Stimulated activated CD4-positive, alpha-beta T cell treated with anti-CD3 and anti-CD28 coated beads, Interleukin-4, amount 100 ng/mL, for 24 hours (primary cell): ENCODE measurements at regions not wholly inside any gene's neighbourhood (a gene's known extent, or its start where the extent isn't known, plus 50 kb on each side); places are given as distances from the start of the nearest gene placed in this dataset.
"Not testable (repeated sequence)": the region's sequence is repeated elsewhere in the genome, so short reads cannot be mapped to it uniquely, and the experiment has no call there.

Experiments used
- DNase-seq: peaks from one replicate; pipeline ENCODE4 v3.0.0-alpha.2; 2020

DNA sequence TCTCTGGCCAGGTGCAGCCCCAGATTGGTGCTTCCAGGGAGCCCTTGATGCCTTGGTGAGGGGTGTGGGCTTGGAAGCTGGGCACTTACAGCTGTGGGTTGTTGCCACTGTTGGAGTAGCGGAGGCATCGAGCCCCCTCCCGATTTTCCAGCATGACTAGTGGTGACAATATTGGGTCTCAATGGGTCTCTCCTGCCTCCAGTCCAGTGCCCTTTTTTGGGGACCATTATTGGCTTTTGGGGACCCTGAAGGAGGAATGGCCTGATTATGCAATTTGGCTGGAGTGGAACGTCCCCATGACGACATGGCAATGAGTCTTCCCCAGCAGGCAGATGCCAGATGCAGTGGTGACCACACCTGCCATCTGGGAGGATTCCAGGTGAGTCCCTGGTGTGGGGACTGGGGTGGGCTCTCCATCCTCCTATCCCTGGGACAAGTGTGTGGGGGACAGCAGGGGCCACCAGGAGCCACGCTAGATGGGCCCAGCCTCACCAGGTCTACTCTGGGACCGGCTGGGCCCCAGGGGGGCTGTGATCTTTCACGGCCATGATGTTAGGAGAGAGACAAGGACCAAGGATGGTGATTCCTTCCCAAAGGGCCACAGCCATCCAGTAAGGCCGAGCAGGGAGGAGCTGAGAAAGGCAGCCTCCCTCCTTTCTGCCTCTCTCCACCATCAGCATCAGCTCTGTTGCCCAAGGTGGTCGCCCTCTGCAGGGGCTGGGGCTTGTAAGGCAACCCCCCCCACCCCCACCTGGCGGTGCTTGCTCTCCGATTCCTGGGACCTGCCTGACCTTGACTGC lies 196.8 kb downstream of the GOLGA6L6 start:
- DNase-seq, result peak; percentile 3

DNA sequence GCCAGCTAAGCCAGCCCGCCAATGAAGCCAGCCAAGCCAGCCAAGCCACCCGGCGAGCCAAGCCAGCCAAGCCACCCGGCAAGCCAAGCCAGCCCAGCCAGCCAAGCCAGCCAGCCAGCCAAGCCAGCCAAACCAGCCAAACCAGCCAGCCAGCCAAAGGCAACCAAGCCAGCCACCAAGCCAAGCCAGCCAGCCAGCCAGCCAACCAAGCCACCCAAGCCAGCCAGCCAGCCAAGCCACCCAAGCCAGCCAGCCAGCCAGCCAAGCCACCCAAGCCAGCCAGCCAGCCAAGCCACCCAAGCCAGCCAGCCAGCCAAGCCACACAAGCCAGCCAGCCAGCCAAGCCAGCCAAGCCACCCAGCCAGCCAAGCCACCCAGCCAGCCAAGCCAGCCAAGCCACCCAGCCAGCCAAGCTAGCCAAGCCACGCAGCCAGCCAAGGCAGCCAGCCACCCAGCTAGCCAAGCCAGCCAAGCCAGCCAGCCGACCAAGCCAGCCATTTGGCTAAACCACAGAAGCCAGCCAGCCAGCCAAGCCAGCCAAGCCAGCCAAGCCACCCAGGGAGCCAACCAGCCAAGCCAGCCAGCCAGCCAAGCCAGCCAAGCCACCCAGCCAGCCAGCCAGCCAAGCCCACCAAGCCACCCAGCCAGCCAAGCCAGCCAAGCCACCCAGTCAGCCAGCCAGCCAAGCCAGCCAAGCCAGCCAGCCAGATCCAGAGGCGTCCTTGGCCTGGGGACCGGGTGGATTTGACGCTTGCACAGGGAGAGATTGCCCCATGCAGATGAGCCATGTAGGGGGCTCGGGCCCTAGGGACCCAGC lies 198.0 kb downstream of the GOLGA6L6 start:
- DNase-seq, result peak; percentile 6

GRCh38 chr15:20342601-20343394 lies 198.8 kb downstream of the GOLGA6L6 start:
- DNase-seq, result peak; percentile 6

- DNase-seq, result peak; percentile 66
These were observed 199.5 kb downstream of the GOLGA6L6 start for GRCh38 chr15:20341901-20342600.

- peak; percentile 67 for DNase-seq
These were observed 200.5 kb downstream of the GOLGA6L6 start for GRCh38 chr15:20340931-20341661.

- peak; percentile 44 for DNase-seq
These were observed 201.2 kb downstream of the GOLGA6L6 start for GRCh38 chr15:20340331-20340811.

DNA sequence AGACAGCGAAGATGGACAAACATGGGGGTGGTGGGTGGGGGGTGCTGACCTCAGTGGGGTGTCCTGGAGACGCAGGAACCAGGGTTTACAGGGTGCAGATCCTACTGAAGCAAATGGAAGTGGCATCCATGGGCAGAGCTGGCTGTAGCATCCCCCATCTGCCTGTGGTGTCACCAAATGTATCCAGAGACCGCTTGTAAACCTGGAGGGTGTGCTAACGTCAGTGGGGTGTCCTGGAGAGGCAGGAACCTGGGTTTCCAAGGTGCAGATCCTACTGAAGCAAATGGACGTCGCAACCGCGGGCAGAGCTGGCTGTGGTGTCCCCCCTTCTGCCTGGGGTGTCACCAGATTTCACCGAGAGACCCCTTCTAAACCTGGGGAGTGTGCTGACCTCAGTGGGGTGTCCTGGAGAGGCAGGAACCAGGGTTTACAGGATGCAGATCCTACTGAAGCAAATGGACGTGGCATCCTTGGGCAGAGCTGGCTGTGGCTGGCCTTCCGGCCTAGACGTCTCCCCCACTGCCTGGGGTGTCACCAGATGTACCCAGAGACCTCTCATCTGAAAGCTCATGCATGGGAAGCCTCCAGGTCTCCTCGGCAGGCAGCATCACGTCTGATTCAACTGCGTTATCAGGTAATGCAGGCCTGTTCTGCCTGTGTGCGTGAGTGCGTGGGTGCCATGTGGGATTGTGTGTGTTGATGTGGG lies 202.4 kb downstream of the GOLGA6L6 start:
- not testable (repeated sequence) for DNase-seq

DNA sequence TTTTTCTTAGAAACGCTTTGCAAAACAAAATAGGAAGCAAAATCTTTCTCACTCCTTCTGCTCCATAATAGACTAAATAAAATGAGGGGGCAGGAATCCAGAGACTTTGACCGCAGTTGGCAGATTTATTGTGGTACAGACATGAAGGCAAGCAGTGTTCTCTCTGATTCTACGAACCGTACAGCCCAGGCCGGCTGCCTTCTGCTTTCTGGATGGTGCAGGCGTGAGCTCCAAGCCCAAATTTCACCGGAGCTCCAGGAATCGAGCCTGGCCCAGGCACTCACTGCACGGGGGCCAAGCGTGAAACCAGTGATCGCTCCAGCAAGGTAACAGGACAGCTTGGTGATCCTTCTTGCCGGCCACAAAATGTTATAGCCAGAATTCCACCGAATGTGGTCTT lies 202.9 kb downstream of the GOLGA6L6 start:
- not testable (repeated sequence) for DNase-seq

DNA sequence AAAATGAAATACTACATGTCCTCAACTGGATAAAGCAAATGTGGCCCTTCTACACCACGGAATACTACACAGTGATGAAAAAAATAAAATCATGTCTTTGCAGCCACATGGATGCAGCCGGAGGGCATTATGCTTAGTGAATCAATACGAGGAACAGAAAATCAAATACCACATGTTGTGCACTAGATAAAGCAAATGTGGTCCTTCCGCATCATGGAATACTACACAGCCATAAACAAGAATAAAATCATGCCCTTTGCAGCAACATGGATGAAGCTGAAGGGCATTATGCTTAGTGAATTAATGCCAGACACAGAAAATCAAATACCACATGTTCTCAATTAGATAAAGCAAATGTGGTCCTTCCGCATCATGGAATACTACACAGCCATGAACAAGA lies 204.4 kb downstream of the GOLGA6L6 start:
- DNase-seq, result not testable (repeated sequence)

GRCh38 chr15:20334451-20334850 lies 207.1 kb downstream of the GOLGA6L6 start:
- not testable (repeated sequence) for DNase-seq

- DNase-seq, result not testable (repeated sequence)
These were observed 215.8 kb downstream of the GOLGA6L6 start for GRCh38 chr15:20325751-20326150.

DNA sequence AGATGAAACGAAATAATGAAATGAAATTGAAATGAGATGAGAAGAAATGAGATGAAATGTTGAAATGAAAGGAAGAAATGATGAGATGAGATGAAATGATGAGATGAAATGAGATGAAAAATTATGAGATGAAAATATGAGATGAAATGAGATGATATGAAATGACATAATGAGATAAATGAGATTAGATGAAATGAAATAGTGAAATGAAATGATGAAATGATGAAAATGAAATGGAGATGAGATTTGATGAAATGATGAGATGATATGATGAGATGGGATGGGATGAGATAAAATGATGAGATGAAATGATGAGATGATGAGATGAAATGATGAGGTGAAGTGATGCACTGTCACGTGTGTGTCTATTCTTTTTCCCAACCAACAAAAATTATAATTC lies 224.5 kb downstream of the GOLGA6L6 start:
- not testable (repeated sequence) for DNase-seq

GRCh38 chr15:20311014-20311680 lies 230.5 kb downstream of the GOLGA6L6 start:
- not testable (repeated sequence) for DNase-seq

GRCh38 chr15:20310603-20311002 lies 231.0 kb downstream of the GOLGA6L6 start:
- no peak for DNase-seq

DNA sequence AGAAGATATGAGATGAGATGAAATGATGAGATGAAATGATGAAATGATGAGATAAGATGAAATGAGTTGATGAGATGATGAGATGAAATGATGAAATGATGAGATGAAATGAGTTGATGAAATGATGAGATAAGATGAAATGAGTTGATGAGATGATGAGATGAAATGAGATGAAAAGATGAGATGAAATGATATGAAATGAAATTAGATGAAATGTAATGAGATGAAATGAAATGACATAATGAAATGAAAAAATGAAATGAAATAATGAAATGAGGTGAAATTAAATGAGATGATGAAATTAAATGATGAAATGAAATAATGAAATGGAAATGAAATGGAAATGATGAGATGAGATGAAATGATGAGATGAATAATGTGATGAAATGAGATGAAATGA lies 231.6 kb downstream of the GOLGA6L6 start:
- DNase-seq, result not testable (repeated sequence)

DNA sequence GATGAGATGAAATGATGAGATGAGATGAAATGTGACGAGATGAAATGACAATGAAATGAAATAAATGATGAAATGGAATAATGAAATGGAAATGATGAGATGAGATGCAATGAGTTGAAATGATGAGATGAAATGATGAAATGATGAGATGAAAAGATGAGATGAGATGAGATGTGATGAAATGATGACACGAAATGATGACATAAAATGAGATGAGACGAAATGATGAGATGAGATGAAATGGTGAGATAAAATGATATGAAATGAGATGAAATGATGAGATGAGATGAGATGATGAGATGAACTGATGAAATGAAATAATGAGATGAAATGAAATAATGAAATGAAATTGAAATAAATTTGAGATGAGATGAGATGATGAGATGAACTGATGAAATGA lies 232.2 kb downstream of the GOLGA6L6 start:
- DNase-seq, result not testable (repeated sequence)

DNA sequence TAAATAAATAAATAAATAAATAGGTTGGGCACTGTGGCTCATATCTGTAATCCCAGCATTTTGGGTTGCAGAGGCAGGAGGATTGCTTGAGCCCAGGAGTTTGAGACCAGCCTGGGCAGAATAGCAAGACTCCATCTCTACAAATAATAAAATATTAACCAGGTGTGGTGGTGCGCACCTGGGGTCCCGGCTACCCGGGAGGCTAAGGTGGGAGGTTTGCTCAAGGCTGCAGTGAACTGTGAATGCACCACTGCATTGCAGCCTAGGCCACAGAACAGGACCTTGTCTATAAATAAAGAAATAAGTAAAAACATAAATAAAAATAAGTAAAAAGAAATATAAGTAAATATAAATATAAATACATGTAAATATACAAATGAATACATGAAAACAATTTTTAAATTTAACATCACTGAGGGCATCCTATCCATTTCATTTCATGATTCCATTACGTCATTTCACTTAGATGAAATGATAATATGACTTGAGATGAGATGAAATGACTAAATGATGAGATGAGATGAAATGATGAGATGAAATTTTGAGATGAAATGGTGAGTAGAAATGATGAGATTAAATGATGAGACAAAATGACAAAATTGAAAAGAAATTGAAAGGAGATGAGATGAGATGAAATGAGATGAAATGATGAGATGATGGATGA lies 233.4 kb downstream of the GOLGA6L6 start:
- not testable (repeated sequence) for DNase-seq

GRCh38 chr15:20307137-20307536 lies 234.5 kb downstream of the GOLGA6L6 start:
- DNase-seq, result not testable (repeated sequence)

- not testable (repeated sequence) for DNase-seq
These were observed 235.0 kb downstream of the GOLGA6L6 start for GRCh38 chr15:20306497-20307106.
